AG04449 (cell line): ENCODE measurements at regions not wholly inside any gene's neighbourhood (a gene's known extent, or its start where the extent isn't known, plus 50 kb on each side); places are given as distances from the start of the nearest gene placed in this dataset.

Source experiments
- CTCF ChIA-PET: fragments of 350-600 bp; formaldehyde crosslinking; extraction: SDS; loops from one replicate; lab custom pipeline; 2021; ENCODE audit warnings: antibody characterized with exemption; lab: Yijun Ruan, JAX
- POLR2A ChIA-PET: fragments of 400-600, 350-600 bp; formaldehyde crosslinking; extraction: SDS; loops from one replicate; lab custom pipeline; 2020; ENCODE audit warnings: antibody characterized with exemption, inconsistent platforms; lab: Yijun Ruan, JAX
- DNase-seq: peaks from one replicate; pipeline ENCODE4 v3.0.0-alpha.2; 2010; ENCODE audit warnings: low read depth, low spot score
- H3K4me3 ChIP-seq: 2 replicates; pipeline ENCODE4 v1.5.1; 2011; ENCODE audit warnings: low read depth, mild to moderate bottlenecking, control low read depth, low read length
- CTCF ChIP-seq: IDR thresholded peaks from one replicate; pipeline ENCODE4 v1.5.1; 2011; ENCODE audit warnings: mild to moderate bottlenecking, moderate library complexity, low read length, control low read depth, inconsistent platforms; ENCODE audit not compliant: insufficient read depth; ENCODE audit errors: missing control alignments

GRCh38 chr18:1968801-1969498 is 602.4 kb downstream of the METTL4 start:
- ChIA-PET POLR2A (no interaction called here), CTCF (no interaction called here)
- no peak for TF ChIP-seq CTCF
- DNase-seq, result no peak
- no peak overlapping the region for H3K4me3 ChIP-seq

GRCh38 chr18:1976484-1976883 is 594.8 kb downstream of the METTL4 start:
- ChIA-PET CTCF (no interaction called here), POLR2A (no interaction called here)
- TF ChIP-seq CTCF, result no peak
- no peak overlapping the region for H3K4me3 ChIP-seq
- no peak for DNase-seq

GRCh38 chr18:1982056-1982455 is 589.2 kb downstream of the METTL4 start:
- POLR2A ChIA-PET, result no interaction called here
- DNase-seq, result no peak
- no peak overlapping the region for H3K4me3 ChIP-seq
- no peak for TF ChIP-seq CTCF
- CTCF ChIA-PET, result no interaction called here

- TF ChIP-seq CTCF, result no peak
- H3K4me3 ChIP-seq, result no peak overlapping the region
- DNase-seq, result no peak
- POLR2A ChIA-PET, result no interaction called here
- CTCF ChIA-PET, result no interaction called here
These were observed 587.4 kb downstream of the METTL4 start for GRCh38 chr18:1983746-1984515.

- POLR2A ChIA-PET, result no interaction called here
- DNase-seq, result no peak
- no peak overlapping the region for H3K4me3 ChIP-seq
- TF ChIP-seq CTCF, result no peak
- CTCF ChIA-PET, result no interaction called here
These were observed 577.4 kb downstream of the METTL4 start for GRCh38 chr18:1993866-1994265.

- DNase-seq, result no peak
- H3K4me3 ChIP-seq, result no peak overlapping the region
- no peak for TF ChIP-seq CTCF
- ChIA-PET POLR2A (no interaction called here), CTCF (no interaction called here)
These were observed 576.8 kb downstream of the METTL4 start for GRCh38 chr18:1994471-1994870.
